CD4-positive, alpha-beta memory T cell (primary cell): ENCODE measurements at regions not wholly inside any gene's neighbourhood (a gene's known extent, or its start where the extent isn't known, plus 50 kb on each side); places are given as distances from the start of the nearest gene placed in this dataset.
"Not testable (repeated sequence)": the region's sequence is repeated elsewhere in the genome, so short reads cannot be mapped to it uniquely, and the experiment has no call there.

Source experiments
- CTCF ChIA-PET: fragments of 350-600 bp; sonication (Branson Sonifier 250); formaldehyde crosslinking; loops from one replicate; lab custom pipeline; 2021; ENCODE audit warnings: inconsistent platforms; ENCODE audit not compliant: partially characterized antibody; lab: Charles Lee
- POLR2A ChIA-PET: fragments of 350-600 bp; sonication (Branson Sonifier 250); formaldehyde crosslinking; loops from one replicate; lab custom pipeline; 2021; ENCODE audit not compliant: partially characterized antibody; lab: Charles Lee
- DNase-seq, 5 donors: peaks; one replicate each; pipeline versions ENCODE4 v3.0.0 to v3.0.0-alpha.2; 2020 to 2022; ENCODE audit warnings: mixed read lengths in 1 of 5
- H3K27ac ChIP-seq: one replicate; pipeline ENCODE4 v1.7.0; 2013; ENCODE audit warnings: low read depth, low read length
- H3K27me3 ChIP-seq: 2 replicates; pipeline ENCODE4 v1.7.0; 2013; ENCODE audit warnings: mild to moderate bottlenecking, low read length, moderate library complexity; ENCODE audit not compliant: insufficient read depth
- H3K36me3 ChIP-seq: 2 replicates; pipeline ENCODE4 v1.7.0; 2013; ENCODE audit warnings: mild to moderate bottlenecking, low read length, moderate library complexity; ENCODE audit not compliant: insufficient read depth
- H3K4me1 ChIP-seq: 2 replicates; pipeline ENCODE4 v1.7.0; 2013; ENCODE audit warnings: mild to moderate bottlenecking, low read length, moderate library complexity; ENCODE audit not compliant: insufficient read depth
- H3K4me3 ChIP-seq, 2 donors: one replicate each; pipeline ENCODE4 v1.7.0; 2013; ENCODE audit warnings: low read length in 2 of 2, mild to moderate bottlenecking in 1 of 2
- H3K9me3 ChIP-seq, 2 donors: one replicate each; pipeline ENCODE4 v1.7.0; 2013; ENCODE audit warnings: low read length in 2 of 2, control low read depth in 1 of 2; ENCODE audit not compliant: control insufficient read depth in 1 of 2
- H3K27ac Mint-ChIP-seq, 7 donors: one replicate each; pipeline ENCODE4 v1.8.0; 2020 to 2021; ENCODE audit warnings: mixed read lengths in 7 of 7, mild to moderate bottlenecking in 6 of 7, inconsistent platforms in 3 of 7, moderate library complexity in 3 of 7
- H3K27me3 Mint-ChIP-seq, 2 donors: one replicate each; pipeline ENCODE4 v1.8.0; 2020 to 2021; ENCODE audit warnings: mixed read lengths in 2 of 2
- H3K36me3 Mint-ChIP-seq, 2 donors: one replicate each; pipeline ENCODE4 v1.8.0; 2020 to 2021; ENCODE audit warnings: mixed read lengths in 2 of 2, inconsistent platforms in 1 of 2, mild to moderate bottlenecking in 1 of 2
- H3K4me1 Mint-ChIP-seq, 4 donors: one replicate each; pipeline ENCODE4 v1.8.0; 2020 to 2021; ENCODE audit warnings: mixed read lengths in 4 of 4, mild to moderate bottlenecking in 1 of 4
- H3K4me3 Mint-ChIP-seq, 8 donors: one replicate each; pipeline ENCODE4 v1.8.0; 2020 to 2021; ENCODE audit warnings: mixed read lengths in 8 of 8, mild to moderate bottlenecking in 7 of 8, moderate library complexity in 6 of 8, inconsistent platforms in 3 of 8
- H3K9me3 Mint-ChIP-seq, 8 donors: one replicate each; pipeline ENCODE4 v1.8.0; 2020 to 2021; ENCODE audit warnings: mixed read lengths in 8 of 8, mild to moderate bottlenecking in 5 of 8, inconsistent platforms in 3 of 8, moderate library complexity in 1 of 8
- intact Hi-C: fragments of 100-400 bp; cut with micrococcal nuclease; formaldehyde crosslinking; loops from one replicate; pipeline ENCODE4 v1.15.1; 2023

DNA sequence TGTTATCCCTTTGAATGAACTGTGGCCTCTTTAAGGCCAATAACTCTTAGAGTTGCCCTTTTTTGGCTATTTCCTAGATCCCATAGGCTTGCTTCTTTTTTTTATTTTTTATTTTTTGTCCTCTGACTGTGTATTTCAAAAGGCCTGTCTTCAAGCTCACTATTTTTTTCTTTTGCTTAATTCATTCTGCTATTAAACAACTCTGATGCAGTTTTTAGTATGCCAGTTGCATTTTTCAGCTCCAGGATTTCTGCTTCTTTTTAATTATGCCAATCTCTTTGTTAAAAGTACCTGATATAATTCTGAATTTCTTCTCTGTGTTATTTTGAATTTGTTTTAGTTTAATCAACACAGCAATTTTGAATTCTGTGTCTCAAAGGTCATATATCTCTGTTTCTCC is 912.1 kb downstream of the PLOD2 start:
- Histone ChIP-seq H3K9me3 (peaks cover 0 to 5% of the 10 kb centered on the region in 2 donors), H3K4me1 (no peaks in the 10 kb centered on the region)

DNA sequence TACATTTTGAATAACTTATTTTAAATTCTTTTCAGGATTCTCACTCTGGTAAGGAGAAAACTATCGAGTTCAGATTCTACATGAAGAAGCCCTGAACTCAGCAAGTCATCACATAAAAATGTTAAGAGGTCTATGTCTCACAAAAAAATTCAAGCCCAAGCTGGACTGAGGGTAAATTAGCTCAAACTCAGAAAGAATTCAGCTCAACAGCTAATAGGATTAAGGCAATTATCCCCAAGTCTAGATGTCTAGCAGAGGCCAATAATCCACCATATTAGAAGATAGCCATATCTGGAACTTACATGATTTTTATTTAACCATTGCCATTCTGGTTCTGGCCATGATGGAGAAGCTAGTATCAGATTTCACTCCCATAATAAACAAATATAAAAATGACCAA is 909.7 kb downstream of the PLOD2 start:
- H3K27me3 Mint-ChIP-seq = no peaks in the 10 kb centered on the region
- no peak for DNase-seq
- Histone ChIP-seq H3K9me3 (peaks cover 0 to 5% of the 10 kb centered on the region in 2 donors), H3K27ac (no peak overlapping the region), H3K4me3 (no peak overlapping the region), H3K27me3 (no peaks in the 10 kb centered on the region), H3K36me3 (no peaks in the 10 kb centered on the region), H3K4me1 (no peaks in the 10 kb centered on the region)
- H3K4me1 Mint-ChIP-seq = no peaks in the 10 kb centered on the region
- H3K4me3 Mint-ChIP-seq = no peak overlapping the region
- POLR2A ChIA-PET = no interaction called here
- peaks cover 2 to 35% (median 23%) of the 10 kb centered on the region in 8 donors for H3K9me3 Mint-ChIP-seq
- intact Hi-C loops = no loop called here
- CTCF ChIA-PET = no interaction called here
- no peak overlapping the region for H3K27ac Mint-ChIP-seq
- H3K36me3 Mint-ChIP-seq = peaks cover 0 to 2% of the 10 kb centered on the region in 2 donors

More for the DNA sequence above, 912.1 kb downstream of the PLOD2 start:
- Histone ChIP-seq H3K36me3 (no peaks in the 10 kb centered on the region), H3K27me3 (no peaks in the 10 kb centered on the region), H3K4me3 (no peak overlapping the region), H3K27ac (no peak overlapping the region)
- Mint-ChIP-seq H3K9me3 (peaks cover 2 to 36% (median 24%) of the 10 kb centered on the region in 8 donors), H3K27me3 (no peaks in the 10 kb centered on the region), H3K36me3 (peaks cover 0 to 2% of the 10 kb centered on the region in 2 donors), H3K27ac (no peak overlapping the region), H3K4me3 (no peak overlapping the region), H3K4me1 (no peaks in the 10 kb centered on the region)
- ChIA-PET POLR2A (no interaction called here), CTCF (no interaction called here)
- no peak for DNase-seq
- intact Hi-C loops = no loop called here

DNA sequence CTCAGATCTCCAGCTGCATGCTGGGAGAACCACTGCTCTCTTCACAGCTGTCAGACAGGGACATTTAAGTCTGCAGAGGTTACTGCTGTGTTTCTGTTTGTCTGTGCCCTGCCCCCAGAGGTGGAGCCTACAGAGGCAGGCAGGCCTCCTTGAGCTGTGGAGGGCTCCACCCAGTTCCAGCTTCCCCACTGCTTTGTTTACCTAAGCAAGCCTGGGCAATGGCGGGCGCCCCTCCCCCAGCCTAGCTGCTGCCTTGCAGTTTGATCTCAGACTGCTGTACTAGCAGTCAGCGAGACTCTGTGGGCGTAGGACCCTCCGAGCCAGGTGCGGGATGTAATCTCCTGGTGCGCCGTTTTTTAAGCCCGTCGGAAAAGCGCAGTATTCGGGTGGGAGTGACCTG is 903.0 kb downstream of the PLOD2 start:
- intact Hi-C loops, POLR2A ChIA-PET, H3K9me3 Mint-ChIP-seq: not testable (repeated sequence)

DNA sequence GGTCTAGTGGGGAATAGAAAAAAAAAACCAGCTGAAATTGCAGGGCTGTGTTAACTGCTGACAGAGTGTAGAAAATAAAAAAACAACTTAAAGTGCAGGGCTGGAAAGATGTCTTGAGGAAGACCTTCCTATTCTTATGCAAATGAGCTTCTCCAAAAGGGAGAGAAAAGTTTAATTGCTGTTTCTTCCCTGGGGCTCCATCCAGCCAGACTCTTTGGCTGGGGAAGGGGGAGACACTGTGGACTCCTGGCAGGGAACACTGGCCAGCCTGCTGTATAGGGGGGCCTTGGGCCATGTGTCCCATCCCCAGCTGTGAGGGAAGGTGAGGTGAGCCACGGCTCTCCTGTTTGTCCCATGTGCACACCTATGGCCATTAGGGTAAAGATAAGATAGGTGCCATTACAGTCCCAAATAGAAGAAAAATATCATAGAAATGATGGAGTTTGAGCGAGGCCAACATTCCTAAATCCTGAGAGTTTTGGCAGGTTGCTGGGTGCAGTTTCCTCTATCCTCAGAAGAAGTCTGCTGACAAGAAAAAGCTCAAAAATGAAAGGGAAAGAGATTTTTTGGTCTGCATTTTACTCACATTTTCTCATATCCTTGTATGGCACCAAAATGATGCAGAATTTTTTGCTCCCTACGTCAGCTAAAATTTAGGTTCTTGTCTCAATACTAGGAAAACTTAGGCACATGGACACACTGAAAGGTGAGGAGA is 901.7 kb downstream of the PLOD2 start:
- CTCF ChIA-PET = interaction anchor here (0.6 kb wide), 1 partner anchor 12 kb away, joined by 3 read pairs; no protein-coding TSS in a partner anchor
- POLR2A ChIA-PET = no interaction called here
- H3K27ac ChIP-seq = no peak overlapping the region
- no peaks in the 10 kb centered on the region for H3K9me3 ChIP-seq
- Mint-ChIP-seq H3K36me3 (no peaks in the 10 kb centered on the region), H3K27me3 (no peaks in the 10 kb centered on the region), H3K27ac (no peak overlapping the region), H3K9me3 (peaks cover 0 to 8% (median 3%) of the 10 kb centered on the region in 8 donors), H3K4me3 (no peak overlapping the region), H3K4me1 (no peaks in the 10 kb centered on the region)
- DNase-seq = no peak
- intact Hi-C loops = no loop called here
- no peak overlapping the region for H3K4me3 ChIP-seq
- no peaks in the 10 kb centered on the region for H3K4me1 ChIP-seq
- H3K27me3 ChIP-seq = no peaks in the 10 kb centered on the region
- H3K36me3 ChIP-seq = no peaks in the 10 kb centered on the region

More for the DNA sequence above, 903.0 kb downstream of the PLOD2 start:
- DNase-seq, H3K36me3 ChIP-seq, H3K9me3 ChIP-seq, CTCF ChIA-PET, H3K4me1 ChIP-seq, H3K4me3 ChIP-seq, H3K27me3 Mint-ChIP-seq, H3K27ac ChIP-seq, H3K36me3 Mint-ChIP-seq, H3K4me1 Mint-ChIP-seq, H3K27me3 ChIP-seq, H3K27ac Mint-ChIP-seq, H3K4me3 Mint-ChIP-seq: not testable (repeated sequence)

DNA sequence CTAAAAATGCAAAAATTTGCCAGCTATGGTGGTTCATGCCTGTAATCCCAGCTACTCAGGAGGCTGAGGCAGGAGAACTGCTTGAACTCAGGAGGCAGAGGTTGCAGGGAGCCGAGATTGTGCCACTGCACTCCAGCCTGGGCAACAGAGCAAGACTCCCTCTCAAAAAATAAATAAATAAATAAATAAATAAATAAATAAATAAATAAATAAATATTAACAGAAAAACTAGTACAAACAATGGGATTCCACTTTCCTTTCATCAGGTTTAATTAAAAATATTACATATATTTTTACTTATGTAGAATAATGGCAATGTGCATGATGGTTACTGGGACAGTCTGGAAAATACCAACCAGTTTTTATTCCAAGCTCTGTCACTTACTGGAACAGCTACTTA is 897.5 kb downstream of the PLOD2 start:
- DNase-seq, CTCF ChIA-PET, H3K27ac Mint-ChIP-seq, H3K27me3 ChIP-seq, H3K9me3 ChIP-seq, H3K36me3 ChIP-seq, H3K36me3 Mint-ChIP-seq, POLR2A ChIA-PET, H3K27ac ChIP-seq, H3K4me3 Mint-ChIP-seq, H3K4me1 Mint-ChIP-seq, intact Hi-C loops, H3K9me3 Mint-ChIP-seq, H3K4me1 ChIP-seq, H3K27me3 Mint-ChIP-seq, H3K4me3 ChIP-seq: not testable (repeated sequence)

DNA sequence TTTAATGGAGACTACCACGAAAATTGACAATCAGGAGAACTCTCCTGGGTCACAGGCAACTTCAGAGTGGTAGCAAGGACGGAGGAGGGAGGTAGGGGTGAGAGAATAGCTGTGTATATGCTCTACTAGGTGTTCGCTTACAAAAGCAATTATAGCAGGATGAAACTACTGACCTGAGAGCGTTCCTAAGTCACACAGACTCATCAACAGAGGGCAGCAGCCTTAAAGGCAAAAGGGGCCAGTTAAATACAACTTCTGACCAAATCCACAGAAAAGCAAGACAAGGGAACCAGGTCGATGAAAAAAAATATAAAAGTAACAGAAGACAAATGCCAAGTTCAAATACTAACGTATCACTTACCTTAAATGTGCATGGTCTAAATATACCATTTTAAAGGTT is 894.6 kb downstream of the PLOD2 start:
- no peak overlapping the region for H3K27ac ChIP-seq
- Mint-ChIP-seq H3K36me3 (no peaks in the 10 kb centered on the region), H3K27me3 (no peaks in the 10 kb centered on the region), H3K9me3 (peaks cover 0 to 8% (median 0%) of the 10 kb centered on the region in 8 donors), H3K4me1 (no peaks in the 10 kb centered on the region), H3K4me3 (no peak overlapping the region), H3K27ac (no peak overlapping the region)
- ChIA-PET CTCF (no interaction called here), POLR2A (no interaction called here)
- no peak overlapping the region for H3K4me3 ChIP-seq
- H3K4me1 ChIP-seq = no peaks in the 10 kb centered on the region
- no peaks in the 10 kb centered on the region for H3K9me3 ChIP-seq
- no peaks in the 10 kb centered on the region for H3K27me3 ChIP-seq
- intact Hi-C loops = no loop called here
- no peak for DNase-seq
- H3K36me3 ChIP-seq = no peaks in the 10 kb centered on the region

DNA sequence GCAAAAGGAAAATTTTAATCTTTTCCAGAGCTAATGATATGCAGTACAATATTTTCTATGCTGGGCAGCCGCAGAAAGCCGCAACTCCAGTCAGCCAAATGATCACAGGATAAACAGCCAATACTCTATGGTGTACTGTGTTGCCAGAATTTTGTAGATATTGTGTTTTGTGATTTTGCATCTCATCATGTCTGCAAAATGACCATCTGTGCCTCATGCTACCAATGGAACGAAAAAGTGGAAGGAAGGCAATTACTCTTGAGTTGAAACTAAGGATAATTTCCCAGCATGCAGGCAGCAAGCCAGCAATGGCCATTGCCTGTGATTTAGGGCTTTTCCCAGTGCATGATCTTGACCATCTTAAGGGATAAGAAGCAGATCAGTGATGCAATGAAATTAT is 891.9 kb downstream of the PLOD2 start:
- no peaks in the 10 kb centered on the region for H3K27me3 Mint-ChIP-seq
- no peak overlapping the region for H3K4me3 Mint-ChIP-seq
- no peak for DNase-seq
- Histone ChIP-seq H3K36me3 (no peaks in the 10 kb centered on the region), H3K27ac (no peak overlapping the region), H3K4me3 (no peak overlapping the region), H3K4me1 (no peaks in the 10 kb centered on the region), H3K27me3 (no peaks in the 10 kb centered on the region), H3K9me3 (no peaks in the 10 kb centered on the region)
- intact Hi-C loops = no loop called here
- H3K9me3 Mint-ChIP-seq = peaks cover 0 to 11% (median under 1%) of the 10 kb centered on the region in 8 donors
- H3K36me3 Mint-ChIP-seq = no peaks in the 10 kb centered on the region
- no peak overlapping the region for H3K27ac Mint-ChIP-seq
- ChIA-PET CTCF (interaction anchor here (1.2 kb wide), 1 partner anchor 20 kb away, joined by 3 read pairs; no protein-coding TSS in a partner anchor), POLR2A (no interaction called here)
- no peaks in the 10 kb centered on the region for H3K4me1 Mint-ChIP-seq
